ENCODE measurements at regions not wholly inside any gene's neighbourhood (a gene's known extent, or its start where the extent isn't known, plus 50 kb on each side); places are given as distances from the start of the nearest gene placed in this dataset.

GRCh38 chr10:131663351-131663750 lies 237.5 kb upstream of the PPP2R2D start:
- no peaks in the 10 kb centered on the region for H3K27me3 ChIP-seq (ENCODE audit: insufficient read depth, low read depth, low read length)
- TF ChIP-seq MXI1 (conservative IDR thresholded peaks at IDR 0.05; ENCODE audit: poor library complexity, severe bottlenecking), result no peak
- no peak for TF ChIP-seq CTCF (IDR thresholded peaks at IDR 0.05; ENCODE audit: poor library complexity, severe bottlenecking)
- no peak for TF ChIP-seq EP300 (conservative IDR thresholded peaks at IDR 0.05; ENCODE audit: poor library complexity, severe bottlenecking)
- TF ChIP-seq POLR2AphosphoS5 (IDR thresholded peaks at IDR 0.05), result no peak
- no peak for TF ChIP-seq REST (IDR thresholded peaks at IDR 0.05; ENCODE audit: borderline replicate concordance)
- no peak for TF ChIP-seq SMC3 (conservative IDR thresholded peaks at IDR 0.05; ENCODE audit: poor library complexity)
- no peak for TF ChIP-seq TAF1 (IDR thresholded peaks at IDR 0.05; ENCODE audit: low read depth)
- no peak for TF ChIP-seq RAD21 (conservative IDR thresholded peaks at IDR 0.05)
- TF ChIP-seq EZH2 (IDR thresholded peaks at IDR 0.05; ENCODE audit: borderline replicate concordance, insufficient read depth, low read length, poor library complexity, severe bottlenecking), result no peak
- H3K9ac ChIP-seq (ENCODE audit: low read length), result no peak overlapping the region
- H3F3A ChIP-seq (ENCODE audit: insufficient read depth, low read length, poor library complexity, severe bottlenecking), result no peaks in the 10 kb centered on the region
- H3K9me3 ChIP-seq (ENCODE audit: low read length), result no peaks in the 10 kb centered on the region
- H3K4me3 ChIP-seq (ENCODE audit: low read length), result no peak overlapping the region
- no peaks in the 10 kb centered on the region for H3K9me2 ChIP-seq (ENCODE audit: insufficient read depth, low read length)
- no peak overlapping the region for H2AFZ ChIP-seq (ENCODE audit: low read depth, low read length)
- H3K79me2 ChIP-seq (replicated peaks; ENCODE audit: insufficient read depth, low read length), result no peaks in the 10 kb centered on the region
- no peaks in the 10 kb centered on the region for H4K20me1 ChIP-seq (ENCODE audit: insufficient read depth)
- H3K27ac ChIP-seq (ENCODE audit: low read length), result no peak overlapping the region
- H3K4me2 ChIP-seq (ENCODE audit: low read length), result no peak overlapping the region
- H3K36me3 ChIP-seq (ENCODE audit: insufficient read depth, low read length), result no peaks in the 10 kb centered on the region

- H3K27me3 ChIP-seq (ENCODE audit: insufficient read depth, low read depth, low read length), result no peaks in the 10 kb centered on the region
- no peaks in the 10 kb centered on the region for H3K9me3 ChIP-seq (ENCODE audit: low read length)
- H3K4me2 ChIP-seq (ENCODE audit: low read length), result no peak overlapping the region
- H2AFZ ChIP-seq (ENCODE audit: low read depth, low read length), result no peak overlapping the region
- no peaks in the 10 kb centered on the region for H3K9me2 ChIP-seq (ENCODE audit: insufficient read depth, low read length)
- no peaks in the 10 kb centered on the region for H3K36me3 ChIP-seq (ENCODE audit: insufficient read depth, low read length)
- no peaks in the 10 kb centered on the region for H4K20me1 ChIP-seq (ENCODE audit: insufficient read depth)
- no peak overlapping the region for H3K4me3 ChIP-seq (ENCODE audit: low read length)
- no peak overlapping the region for H3K9ac ChIP-seq (ENCODE audit: low read length)
- H3K79me2 ChIP-seq (replicated peaks; ENCODE audit: insufficient read depth, low read length), result no peaks in the 10 kb centered on the region
- no peak for TF ChIP-seq REST (IDR thresholded peaks at IDR 0.05; ENCODE audit: borderline replicate concordance)
- TF ChIP-seq RAD21 (conservative IDR thresholded peaks at IDR 0.05), result no peak
- no peak for TF ChIP-seq EP300 (conservative IDR thresholded peaks at IDR 0.05; ENCODE audit: poor library complexity, severe bottlenecking)
- TF ChIP-seq MXI1 (conservative IDR thresholded peaks at IDR 0.05; ENCODE audit: poor library complexity, severe bottlenecking), result no peak
- TF ChIP-seq TAF1 (IDR thresholded peaks at IDR 0.05; ENCODE audit: low read depth), result no peak
- no peak for TF ChIP-seq SMC3 (conservative IDR thresholded peaks at IDR 0.05; ENCODE audit: poor library complexity)
- no peak for TF ChIP-seq POLR2AphosphoS5 (IDR thresholded peaks at IDR 0.05)
- TF ChIP-seq EZH2 (IDR thresholded peaks at IDR 0.05; ENCODE audit: borderline replicate concordance, insufficient read depth, low read length, poor library complexity, severe bottlenecking), result no peak
- TF ChIP-seq CTCF (IDR thresholded peaks at IDR 0.05; ENCODE audit: poor library complexity, severe bottlenecking), result no peak
- H3F3A ChIP-seq (ENCODE audit: insufficient read depth, low read length, poor library complexity, severe bottlenecking), result no peaks in the 10 kb centered on the region
- no peak overlapping the region for H3K27ac ChIP-seq (ENCODE audit: low read length)
Observed at GRCh38 chr10:131666091-131666490, 234.7 kb upstream of the PPP2R2D start.
